ENCODE measurements at regions not wholly inside any gene's neighbourhood (a gene's known extent, or its start where the extent isn't known, plus 50 kb on each side); places are given as distances from the start of the nearest gene placed in this dataset.

- TF ChIP-seq CTCF (IDR thresholded peaks at IDR 0.05) (no peak), EP300 (IDR thresholded peaks at IDR 0.05) (no peak), POLR2A (IDR thresholded peaks at IDR 0.05) (no peak)
Measured at GRCh38 chr3:6418485-6418884, 442.4 kb upstream of the GRM7 start.
